Sciatic nerve (tissue), 2 donors: ENCODE measurements at regions not wholly inside any gene's neighbourhood (a gene's known extent, or its start where the extent isn't known, plus 50 kb on each side); places are given as distances from the start of the nearest gene placed in this dataset.

Source experiments
- ATAC-seq: fragments of 200-7000 bp; cut with Tn5 transposase; one replicate; pipeline ENCODE4 v1.9.1; 2020; ENCODE audit warnings: mild to moderate bottlenecking, moderate library complexity
- DNase-seq: peaks from one replicate; pipeline ENCODE4 v3.0.0-alpha.2; 2020; ENCODE audit warnings: low spot score
- intact Hi-C: fragments of 100-400 bp; cut with DNase I; formaldehyde crosslinking; loops from one replicate; pipeline ENCODE4 v1.14.2; 2022
- donor health status: DM: no; HTN: no; CAD: no.
- donor health status: DM: no; HTN: no; CAD: no.

- no peak for DNase-seq
- intact Hi-C loops = no loop called here
- no peak for ATAC-seq
Observed at GRCh38 chr2:18690342-18690741, 101.0 kb upstream of the NT5C1B start.

DNA sequence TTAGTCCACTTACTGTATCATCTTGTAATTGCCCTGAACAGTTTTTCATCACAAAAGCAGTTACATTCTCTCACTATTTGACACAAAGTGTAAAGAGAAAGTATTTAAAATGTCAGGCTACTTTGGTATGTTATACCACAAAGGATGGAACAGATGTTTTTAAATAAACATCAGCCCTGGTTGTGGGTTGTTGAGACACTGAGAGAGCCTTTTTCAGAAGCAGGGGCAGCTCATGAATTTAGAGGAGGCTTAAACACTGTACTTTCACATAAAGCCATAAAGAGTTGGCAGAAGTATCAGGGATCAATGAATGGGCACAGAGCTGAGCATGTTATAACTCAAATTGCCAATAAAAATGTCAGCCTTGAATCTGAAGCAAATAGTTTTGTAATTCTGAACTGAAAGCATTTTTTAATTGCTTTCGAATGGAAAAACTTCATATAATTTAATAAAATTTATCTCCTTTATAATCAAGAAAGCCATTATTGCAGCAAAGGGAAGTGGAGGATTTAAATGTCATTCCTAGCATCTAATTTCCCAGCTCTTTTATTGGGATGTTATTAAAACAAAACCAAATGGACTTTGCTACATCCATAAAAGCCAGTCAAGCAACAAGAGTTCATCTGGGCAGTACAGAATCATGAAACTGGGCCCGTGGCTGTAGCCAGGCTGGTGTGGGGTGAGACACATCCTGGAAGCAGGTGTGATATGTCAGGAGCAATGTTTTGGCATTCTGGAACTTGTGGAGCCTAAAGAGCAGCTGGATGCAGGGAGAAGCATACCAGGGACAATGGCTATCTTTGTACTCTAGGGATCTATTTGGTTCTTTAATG is 95.1 kb upstream of the NT5C1B start:
- intact Hi-C loops = no loop called here
- DNase-seq = no peak
- ATAC-seq = no peak

DNA sequence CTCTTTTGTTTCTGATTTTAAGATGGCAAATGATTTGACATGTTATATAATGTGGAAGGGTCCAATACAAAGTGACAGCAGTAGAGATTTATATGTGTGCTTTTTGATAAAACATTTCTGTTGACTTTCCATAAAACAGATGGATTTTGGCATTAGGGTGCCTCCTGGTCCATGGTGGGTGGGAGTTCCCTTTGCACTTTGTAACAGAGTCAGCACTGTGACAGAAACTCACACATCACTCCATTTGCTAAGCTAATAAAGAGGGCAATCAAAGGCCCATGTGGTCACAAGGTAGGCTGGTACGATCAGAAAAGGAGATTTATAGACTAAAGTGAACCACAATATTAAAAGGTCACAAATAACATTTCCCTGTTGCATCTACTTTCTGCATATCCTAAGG is 93.3 kb upstream of the NT5C1B start:
- intact Hi-C loops = no loop called here
- DNase-seq (no peak), ATAC-seq (no peak)

GRCh38 chr2:18677280-18677679 is 87.9 kb upstream of the NT5C1B start:
- DNase-seq = no peak
- intact Hi-C loops = no loop called here
- ATAC-seq = no peak

- ATAC-seq = no peak
- DNase-seq = no peak
- intact Hi-C loops = no loop called here
Observed at GRCh38 chr2:18674309-18674708, 84.9 kb upstream of the NT5C1B start.

DNA sequence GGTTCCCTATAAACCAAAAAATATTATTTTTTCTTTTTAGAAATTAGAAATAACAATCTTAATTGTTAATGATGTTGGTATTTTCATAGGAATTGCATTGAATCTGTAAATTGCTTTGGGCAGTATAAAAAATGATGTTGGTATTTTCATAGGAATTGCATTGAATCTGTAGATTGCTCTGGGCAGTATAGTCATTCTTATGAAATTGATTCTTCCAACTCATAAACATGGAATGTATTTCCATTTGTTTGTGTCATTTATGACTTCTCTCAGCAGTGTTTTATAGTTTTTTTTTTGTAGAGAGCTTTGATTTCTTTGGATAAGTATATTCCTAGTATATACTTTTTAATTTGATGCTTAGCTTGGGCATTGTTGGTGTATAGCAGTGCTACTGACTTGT is 82.0 kb upstream of the NT5C1B start:
- no peak for DNase-seq
- intact Hi-C loops = no loop called here
- ATAC-seq = no peak

GRCh38 chr2:18668221-18668620 is 78.9 kb upstream of the NT5C1B start:
- intact Hi-C loops = no loop called here
- no peak for DNase-seq
- ATAC-seq = no peak

- DNase-seq = no peak
- ATAC-seq = no peak
- intact Hi-C loops = no loop called here
Observed at GRCh38 chr2:18664421-18664820, 75.1 kb upstream of the NT5C1B start.

DNA sequence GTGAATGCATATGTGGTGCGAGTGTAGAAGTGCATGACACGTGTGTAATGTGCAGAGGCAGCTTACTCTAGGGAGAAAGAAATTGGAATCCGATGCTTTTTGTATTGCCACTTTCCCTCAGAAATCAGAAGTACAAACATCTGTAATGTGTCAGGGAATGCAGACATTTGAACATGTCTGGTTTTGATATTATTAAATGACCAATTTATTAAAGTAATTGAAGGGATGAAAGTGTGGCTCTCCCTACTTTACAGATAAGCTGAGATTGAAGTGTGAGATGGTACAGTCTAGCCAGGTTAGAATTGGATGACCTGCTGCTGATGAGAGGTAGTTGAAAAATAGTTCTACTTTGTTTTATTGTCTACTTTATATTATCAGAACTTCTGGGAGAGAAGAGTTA is 74.5 kb upstream of the NT5C1B start:
- DNase-seq (no peak), ATAC-seq (no peak)
- intact Hi-C loops = no loop called here

DNA sequence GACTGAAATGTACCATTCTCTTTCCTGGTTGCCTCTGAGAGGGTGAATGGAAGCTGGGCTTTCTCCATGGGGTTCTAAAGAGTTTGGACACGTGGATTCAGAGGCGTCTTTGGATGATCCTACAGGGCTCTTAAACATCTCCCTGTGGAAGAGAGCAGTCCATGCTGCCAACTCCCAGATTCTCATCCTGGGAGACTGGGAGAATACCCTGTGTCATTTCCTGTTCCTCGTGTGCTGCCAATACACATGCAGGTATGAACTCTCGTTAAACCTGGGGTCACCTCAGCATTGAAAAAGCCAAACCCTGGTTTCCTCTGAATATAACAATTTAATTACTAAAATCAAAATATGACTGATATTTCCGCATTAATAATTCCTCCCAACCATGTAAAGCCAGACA is 73.3 kb upstream of the NT5C1B start:
- no peak for DNase-seq
- ATAC-seq = no peak
- intact Hi-C loops = no loop called here

- intact Hi-C loops = no loop called here
- no peak for DNase-seq
- ATAC-seq = no peak
Observed at GRCh38 chr2:18659915-18660314, 70.5 kb upstream of the NT5C1B start.

GRCh38 chr2:18656048-18656447 is 66.7 kb upstream of the NT5C1B start:
- DNase-seq = no peak
- ATAC-seq = no peak
- intact Hi-C loops = no loop called here

- DNase-seq = no peak
- peak; percentile 35 for ATAC-seq
- intact Hi-C loops = no loop called here
Observed at GRCh38 chr2:18651842-18652774, 62.7 kb upstream of the NT5C1B start.

GRCh38 chr2:18650221-18650620 is 60.9 kb upstream of the NT5C1B start:
- ATAC-seq = no peak
- intact Hi-C loops = no loop called here

GRCh38 chr2:18649502-18650135 is 60.2 kb upstream of the NT5C1B start:
- intact Hi-C loops = no loop called here
- ATAC-seq (peak; percentile 79), DNase-seq (no peak)

More at GRCh38 chr2:18650221-18650620, 60.9 kb upstream of the NT5C1B start:
- DNase-seq = no peak

DNA sequence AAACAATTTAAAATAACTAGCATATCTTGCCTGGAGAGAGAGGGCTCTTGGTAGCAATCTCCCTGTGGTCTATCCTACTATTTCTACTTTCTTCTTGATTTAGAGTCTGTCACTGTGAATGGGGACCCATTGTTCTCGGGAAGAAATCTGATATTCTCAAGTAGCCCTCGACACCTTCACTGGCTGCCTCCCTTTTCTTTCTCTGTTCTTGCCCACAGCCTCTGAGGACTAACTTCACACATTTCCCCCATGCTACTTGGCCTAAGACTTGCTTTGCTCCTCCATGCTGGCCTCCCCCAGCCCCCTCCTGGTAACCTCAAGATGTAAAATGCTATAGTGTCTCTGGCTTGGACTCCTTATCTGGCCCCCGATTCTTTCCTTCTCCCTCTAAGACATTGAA is 58.8 kb upstream of the NT5C1B start:
- ATAC-seq (no peak), DNase-seq (no peak)
- intact Hi-C loops = no loop called here

DNA sequence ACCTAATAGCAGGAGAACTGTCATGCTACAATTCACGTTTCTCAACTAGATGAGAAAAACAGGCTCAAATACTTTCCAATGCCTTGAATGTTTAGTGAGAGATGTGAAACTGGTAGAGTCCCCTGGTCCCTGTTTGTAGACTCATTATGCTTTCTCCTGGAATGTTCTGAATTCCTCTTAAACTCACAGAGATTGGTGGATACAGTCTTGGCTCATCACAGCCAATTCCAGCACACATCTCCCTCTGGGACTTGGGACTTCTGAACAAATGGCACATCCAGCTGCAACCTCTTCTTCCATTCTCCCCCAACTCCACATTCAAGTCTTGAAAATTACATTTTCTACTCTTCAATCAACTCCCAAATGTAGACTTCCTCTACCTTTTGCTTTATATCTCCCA is 58.4 kb upstream of the NT5C1B start:
- DNase-seq (no peak), ATAC-seq (no peak)
- intact Hi-C loops = no loop called here

DNA sequence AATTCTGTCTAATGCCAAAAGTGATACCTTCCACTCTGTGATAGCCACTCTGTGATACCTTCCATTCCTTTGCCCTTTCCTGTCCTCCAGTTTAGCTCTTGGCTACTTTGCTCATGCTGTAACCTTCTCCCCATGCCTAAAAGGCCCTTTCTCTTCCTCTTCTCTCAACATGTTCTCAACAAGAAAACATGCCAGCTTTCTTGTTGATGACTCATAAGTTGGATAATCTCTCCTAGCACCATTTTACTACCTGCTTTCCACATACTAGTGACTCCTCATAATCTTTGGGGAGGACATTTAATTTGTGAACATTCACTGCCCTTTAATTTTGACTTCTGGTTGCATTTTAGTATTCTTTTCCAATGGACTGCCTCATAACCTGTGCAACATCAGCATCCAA is 55.9 kb upstream of the NT5C1B start:
- no peak for ATAC-seq
- intact Hi-C loops = no loop called here
- DNase-seq = no peak

- DNase-seq (no peak), ATAC-seq (no peak)
- intact Hi-C loops = no loop called here
Observed at GRCh38 chr2:18644115-18644462, 54.7 kb upstream of the NT5C1B start.
